HG02981 (cell line): ENCODE measurements at regions not wholly inside any gene's neighbourhood (a gene's known extent, or its start where the extent isn't known, plus 50 kb on each side); places are given as distances from the start of the nearest gene placed in this dataset.

Source experiments
- ATAC-seq: cut with Tn5 transposase; IDR thresholded peaks from one replicate; pipeline ENCODE4 v1.9.1; 2021; ENCODE audit warnings: mild to moderate bottlenecking, moderate library complexity; ENCODE audit not compliant: unreplicated experiment

DNA sequence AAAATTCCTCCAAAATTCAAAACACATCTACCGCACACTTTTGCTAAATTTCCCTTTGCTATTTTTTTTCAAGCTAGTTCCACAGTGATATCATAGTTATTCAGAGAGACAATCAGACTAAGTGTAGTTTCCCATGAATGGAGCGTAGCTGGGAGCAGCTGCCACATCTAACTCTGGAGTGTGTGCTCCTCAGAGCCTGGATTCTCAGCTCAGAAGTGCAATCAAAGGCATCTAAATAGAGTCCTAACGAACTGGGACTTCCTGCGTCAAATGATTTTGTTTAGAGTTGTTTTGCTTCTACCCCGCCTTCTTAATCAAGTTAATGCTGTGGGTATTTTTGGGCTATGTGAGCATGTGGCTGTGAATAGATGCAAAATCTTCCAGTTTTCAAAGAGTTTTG lies 160.3 kb downstream of the TMEM18 start:
- ATAC-seq = no peak

DNA sequence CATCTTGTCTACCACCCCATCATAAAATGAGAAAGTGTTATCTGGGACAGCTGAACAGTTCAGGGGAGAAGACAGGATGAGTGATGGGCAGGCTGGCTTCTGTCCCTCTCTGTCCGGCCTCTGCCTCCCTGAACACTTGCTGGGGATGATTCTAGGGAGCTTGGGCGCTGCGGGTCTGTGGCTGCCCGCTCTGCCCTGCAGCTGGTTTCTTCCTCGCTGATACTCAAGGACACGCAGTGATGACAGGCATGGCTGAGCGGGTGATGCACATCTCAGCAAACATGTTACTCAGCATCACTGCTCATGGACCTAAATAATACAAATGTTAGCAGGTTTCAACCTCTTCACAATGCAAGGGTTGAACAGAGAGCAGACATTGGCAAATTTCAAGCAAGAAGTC lies 161.1 kb downstream of the TMEM18 start:
- no peak for ATAC-seq

DNA sequence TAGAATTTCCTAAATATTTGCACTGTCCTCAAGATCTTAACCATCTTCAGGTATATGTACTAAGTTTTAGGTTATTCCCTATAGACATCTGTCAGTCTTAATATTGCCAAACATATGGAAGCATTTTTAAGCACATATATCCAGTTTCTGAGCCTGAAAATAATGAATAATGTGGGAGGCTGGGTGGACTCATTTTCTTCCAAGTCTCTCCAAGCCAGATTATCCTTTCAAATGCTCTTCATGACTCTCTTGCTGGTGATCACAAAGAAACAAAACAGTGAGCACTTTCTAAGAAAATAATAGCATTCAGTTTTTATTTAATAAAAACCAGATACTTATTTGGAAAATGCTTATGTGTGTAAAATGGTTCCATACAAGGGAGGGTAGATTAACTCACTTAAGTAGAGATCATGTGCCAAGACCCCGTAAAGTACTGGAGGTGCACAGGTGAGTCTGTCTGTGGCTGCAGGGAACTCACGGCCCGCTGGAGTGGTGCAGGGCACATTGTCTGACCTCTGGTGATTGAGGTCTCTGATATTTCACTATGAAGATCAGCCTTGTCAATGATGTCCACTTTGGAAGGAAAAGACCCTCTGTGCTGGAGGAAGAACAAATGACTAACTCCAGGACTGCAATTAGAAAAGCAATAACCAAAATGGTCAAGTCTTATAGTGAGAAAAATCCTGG lies 161.6 kb downstream of the TMEM18 start:
- ATAC-seq = no peak

DNA sequence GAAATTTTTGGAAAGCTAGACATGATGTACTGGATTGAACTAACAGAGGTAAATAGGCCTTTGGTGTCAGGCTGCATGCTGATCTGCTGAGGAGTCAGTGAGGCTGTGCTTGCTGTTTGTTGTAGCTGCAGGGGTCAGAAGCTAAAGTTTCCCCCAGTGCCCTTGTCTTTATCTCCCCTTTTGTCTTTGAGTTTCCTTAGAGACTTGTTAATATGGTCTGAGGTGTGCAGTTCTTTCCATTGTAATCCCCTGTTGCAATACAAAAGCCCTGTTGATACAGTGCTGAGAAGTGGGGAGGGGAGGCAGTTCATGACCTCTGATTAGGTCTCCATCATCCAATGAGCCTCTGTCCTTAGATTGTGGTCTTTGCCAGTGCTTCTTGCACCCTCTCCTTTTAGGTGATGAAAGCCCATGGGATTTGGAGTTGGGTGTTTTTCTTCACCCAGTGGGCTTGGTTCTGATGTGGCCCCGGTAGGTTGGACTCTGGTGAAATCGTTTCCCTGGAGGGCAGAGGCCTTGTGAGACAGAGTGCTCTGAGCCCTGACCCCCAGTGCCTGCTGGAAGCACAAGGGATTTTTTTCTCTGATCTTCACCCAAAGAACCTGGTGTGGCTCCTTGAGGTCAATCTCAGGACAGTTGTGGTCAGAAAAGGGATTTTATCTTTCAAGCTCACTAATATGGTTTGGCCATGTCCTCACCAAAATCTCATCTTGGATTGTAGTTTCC lies 163.1 kb downstream of the TMEM18 start:
- ATAC-seq = no peak

DNA sequence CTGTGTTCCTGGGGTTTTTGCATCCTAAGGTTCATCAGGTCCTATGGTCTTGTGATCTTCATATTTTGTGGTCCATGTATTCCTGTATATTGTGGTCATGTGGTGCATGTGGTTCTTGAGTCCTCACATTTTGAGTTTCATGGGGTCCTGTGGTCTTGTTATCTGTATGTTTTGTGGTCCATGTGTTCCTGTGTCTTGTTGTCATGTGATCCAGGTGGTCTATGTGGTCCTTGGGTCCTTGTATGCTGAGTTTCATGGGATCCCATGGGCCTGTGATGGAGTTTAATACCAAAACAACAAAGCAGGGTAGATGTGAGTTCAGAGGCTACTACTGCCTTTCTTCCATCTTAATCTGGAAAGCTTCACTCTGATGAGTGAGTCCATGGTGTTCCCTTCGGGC lies 166.4 kb downstream of the TMEM18 start:
- ATAC-seq = no peak

DNA sequence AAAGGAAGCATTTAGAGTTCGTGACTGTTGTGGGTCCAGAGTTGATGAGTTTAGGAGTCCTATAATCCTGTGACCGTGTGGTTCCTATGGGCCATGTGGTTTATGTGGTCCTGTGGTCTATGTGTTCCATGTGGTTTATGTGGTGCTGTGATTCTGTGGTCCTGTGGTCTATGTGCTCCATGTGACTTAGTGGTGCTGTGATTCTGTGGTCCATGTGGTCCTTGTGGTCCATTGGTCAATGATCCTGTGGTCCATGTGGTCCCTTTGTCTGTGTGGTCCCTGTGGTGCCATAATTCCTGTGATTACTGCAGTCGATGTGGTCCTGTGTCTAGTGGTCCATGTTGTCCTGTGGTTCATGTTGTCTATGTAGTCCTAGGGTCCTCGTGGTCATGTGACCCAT lies 167.3 kb downstream of the TMEM18 start:
- ATAC-seq = no peak

DNA sequence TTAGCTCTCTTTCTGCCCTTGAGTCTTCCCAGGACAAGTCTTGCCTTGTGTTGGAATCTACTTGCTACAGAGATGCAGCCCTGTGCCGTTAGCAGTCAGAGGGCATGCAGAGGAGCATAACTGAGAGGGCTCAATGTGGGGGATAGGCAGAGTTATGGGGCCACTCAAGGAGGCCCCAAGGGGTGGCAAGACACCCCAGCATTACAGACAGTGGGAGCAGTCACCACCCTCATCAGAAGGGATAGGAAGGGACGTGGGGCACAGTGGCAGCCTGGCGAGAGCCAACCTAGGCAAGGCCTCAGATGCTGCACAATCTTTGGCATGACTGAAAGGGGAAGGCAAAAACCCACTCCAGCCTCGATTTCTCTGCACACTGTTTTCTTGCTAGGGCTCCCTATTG lies 169.1 kb downstream of the TMEM18 start:
- no peak for ATAC-seq

DNA sequence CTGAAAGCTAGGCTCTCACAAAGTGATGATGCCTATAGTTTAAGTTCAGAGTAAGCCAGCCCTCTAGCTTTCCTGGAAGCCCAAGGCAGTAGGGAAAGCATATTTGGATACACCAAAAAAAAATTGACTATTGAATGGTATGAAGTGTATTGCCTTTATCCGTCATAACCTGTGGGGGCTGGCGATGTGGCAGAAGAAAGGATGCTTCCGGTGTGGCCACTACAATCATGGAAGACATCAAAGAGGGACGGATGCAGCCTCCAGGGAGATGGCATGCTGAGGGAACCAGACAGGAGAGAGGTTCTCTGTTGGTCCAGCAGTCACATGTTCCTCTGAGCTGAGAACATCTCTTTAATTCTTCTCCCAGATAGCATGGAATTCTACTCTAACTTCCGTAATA lies 170.3 kb downstream of the TMEM18 start:
- no peak for ATAC-seq

DNA sequence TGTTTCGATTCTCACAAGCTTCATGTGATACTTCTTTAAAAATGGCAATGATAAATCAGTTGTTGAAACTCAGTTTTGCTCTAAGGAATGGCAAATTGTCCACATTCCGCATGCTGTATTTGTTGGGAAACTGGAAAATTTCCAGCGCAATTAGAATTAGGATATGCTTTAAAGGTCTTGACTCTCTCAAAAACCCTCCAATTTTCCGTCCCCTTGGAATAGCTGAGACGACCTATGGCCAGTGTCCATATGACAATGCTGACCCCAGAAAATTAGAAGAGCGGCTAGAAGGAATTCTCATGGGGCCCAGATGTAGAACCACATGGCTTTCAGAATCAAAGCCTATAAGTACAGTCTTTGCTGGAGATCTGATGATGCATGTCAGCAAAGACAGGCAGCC lies 170.8 kb downstream of the TMEM18 start:
- no peak for ATAC-seq

DNA sequence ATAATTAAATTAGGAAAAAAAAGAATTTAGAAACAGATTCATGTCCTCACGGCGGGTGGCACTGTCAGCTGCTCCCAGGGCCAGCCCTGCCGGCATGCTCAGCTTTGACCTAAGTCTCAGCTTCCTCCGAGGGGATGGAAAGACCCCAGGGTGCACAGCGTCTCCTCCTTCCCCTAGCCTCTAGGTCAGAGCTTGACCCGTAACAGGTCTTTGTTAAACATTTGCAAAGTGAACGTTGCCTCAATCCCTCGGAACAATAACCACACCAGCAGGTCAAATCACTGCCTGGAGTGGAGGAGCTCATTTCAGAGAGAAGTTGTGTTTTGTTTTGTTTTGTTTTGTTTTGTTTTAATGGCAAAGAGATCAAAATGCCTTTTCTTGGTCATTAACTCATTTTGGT lies 171.3 kb downstream of the TMEM18 start:
- no peak for ATAC-seq

DNA sequence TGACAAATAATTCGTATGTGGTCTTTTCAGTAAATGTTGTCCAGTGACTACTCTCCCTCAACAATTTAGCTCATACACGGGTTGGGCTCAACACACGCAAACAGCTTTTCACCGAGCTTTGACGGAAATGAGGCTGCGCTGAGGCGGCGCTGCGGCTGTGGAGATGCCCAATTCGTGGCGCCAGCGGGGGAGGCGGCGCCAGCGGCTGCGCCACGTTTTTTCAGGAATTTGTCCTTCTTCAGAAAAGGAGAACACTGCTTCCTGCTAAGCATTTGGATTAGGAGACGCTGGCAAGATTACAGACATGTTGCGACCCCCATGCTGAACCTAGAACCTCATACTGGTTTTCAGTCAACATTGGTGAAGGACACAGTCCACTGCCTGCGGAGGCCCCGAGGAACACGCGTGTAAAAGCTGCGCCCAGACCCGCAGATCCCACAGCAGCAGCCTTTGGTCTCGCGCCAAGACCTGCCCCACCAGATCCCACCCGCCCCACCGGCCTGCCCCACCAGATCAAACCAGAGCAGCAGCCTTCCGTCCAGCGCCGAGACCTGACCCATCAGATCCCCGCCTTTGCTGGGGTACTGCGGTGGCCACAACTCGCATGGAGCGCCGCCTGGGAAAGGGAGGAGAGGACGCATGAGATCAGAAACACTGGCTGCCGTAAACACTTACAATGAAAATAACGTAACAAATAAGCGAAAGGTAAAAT lies 173.8 kb downstream of the TMEM18 start:
- ATAC-seq = no peak

DNA sequence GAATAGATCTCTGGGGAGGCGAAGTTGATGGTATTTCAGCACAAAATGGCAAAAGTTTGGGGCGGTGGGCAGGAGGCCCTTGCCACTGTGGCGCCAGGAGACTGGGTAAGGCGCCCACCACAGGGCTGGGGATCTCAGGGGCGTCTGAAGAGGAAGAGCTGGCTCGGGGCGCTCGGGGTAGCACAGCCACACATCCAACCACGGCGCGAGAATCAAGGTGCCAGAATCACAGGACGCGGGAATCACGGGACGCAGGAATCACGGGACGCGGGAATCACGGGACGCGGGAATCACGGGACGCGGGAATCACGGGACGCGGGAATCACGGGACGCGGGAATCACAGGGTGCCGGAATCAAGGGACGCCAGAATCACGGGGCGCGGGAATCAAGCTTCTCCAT lies 174.4 kb downstream of the TMEM18 start:
- no peak for ATAC-seq

DNA sequence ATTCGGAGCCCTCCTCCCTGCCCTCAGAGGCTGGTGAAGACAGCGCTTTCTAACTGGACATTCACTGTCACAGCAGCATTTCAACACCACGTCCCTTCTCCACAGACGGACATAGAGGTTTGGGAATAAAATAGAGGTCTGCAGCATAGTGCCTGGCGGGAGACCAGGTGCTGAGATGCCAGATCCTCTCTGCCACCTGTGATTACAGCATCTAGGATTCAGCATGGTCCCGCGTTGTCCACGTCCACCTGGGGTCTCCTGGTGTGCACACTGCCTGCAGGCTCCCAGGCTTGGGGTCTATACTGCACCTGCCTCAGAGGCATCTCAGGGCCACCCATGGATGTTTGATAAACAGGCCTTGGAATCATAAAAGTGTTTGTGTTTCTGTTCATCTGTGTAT lies 175.5 kb downstream of the TMEM18 start:
- no peak for ATAC-seq

DNA sequence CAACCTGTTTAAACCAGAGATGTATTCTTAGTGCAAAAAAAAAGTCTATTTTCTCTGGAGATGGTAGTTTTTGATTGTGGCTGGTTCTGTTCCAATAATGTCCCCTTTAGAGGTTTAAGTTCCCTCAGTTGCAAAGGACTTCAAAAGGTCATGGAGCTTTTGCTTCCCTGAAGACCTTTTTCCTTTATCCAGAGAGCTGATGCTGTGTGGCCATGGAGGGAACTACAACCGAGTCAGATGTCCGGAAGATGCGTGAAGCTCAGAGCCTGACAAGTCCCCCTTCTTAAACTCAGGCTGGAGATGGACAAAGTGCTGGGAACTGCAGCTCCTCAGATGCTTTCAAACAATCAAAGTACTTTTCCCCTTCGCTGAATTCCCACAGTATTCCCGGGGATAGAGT lies 176.1 kb downstream of the TMEM18 start:
- no peak for ATAC-seq

DNA sequence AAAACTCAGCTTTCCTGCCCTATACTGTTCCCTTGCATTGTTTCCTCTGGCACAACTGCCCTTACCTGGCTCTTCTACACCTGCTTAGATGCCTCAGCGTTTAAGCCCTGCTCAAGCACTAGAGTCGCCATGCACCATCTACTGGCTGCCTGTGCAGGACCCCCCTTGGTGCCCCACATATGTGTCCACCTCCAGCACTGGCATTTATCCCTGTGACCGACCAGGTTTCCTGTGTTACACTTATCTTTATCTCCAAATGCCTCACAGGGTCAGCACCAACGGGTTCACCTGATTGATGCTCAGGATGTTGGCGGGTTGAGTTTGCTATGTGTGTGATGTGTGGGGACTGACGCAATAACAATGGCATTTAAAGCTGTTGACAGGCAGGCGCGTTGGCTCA lies 177.5 kb downstream of the TMEM18 start:
- no peak for ATAC-seq

DNA sequence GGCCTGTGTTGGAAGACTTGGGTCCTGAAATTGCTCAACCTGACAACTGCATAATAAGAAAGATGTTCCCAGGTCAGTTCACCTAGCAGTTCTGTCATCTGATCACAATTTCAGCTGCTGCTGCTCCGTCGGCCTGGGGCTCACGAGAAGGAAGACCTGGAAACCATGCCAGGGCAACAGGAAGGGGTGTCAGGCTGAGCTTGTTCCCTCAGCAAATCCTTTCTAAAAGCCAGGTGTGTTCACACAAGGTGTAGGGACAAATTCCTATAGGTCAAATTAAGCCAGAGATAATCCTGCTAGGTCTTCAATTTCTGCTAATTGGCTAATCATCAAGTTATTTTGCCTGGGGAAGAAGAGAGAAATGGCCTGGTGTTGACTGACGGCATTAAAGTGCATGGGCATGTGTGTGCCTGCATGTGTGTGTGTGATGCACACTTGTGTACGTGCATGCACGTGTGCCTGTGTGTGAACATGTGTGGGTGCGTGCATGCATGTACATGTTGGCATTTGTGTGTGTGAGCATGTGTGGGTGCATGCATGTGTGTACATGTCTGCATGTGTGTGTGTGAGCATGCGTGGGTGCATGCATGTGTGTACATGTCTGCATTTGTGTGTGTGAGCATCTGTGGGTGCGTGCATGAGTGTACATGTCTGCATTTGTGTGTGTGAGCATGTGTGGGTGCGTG lies 178.6 kb downstream of the TMEM18 start:
- ATAC-seq = no peak

DNA sequence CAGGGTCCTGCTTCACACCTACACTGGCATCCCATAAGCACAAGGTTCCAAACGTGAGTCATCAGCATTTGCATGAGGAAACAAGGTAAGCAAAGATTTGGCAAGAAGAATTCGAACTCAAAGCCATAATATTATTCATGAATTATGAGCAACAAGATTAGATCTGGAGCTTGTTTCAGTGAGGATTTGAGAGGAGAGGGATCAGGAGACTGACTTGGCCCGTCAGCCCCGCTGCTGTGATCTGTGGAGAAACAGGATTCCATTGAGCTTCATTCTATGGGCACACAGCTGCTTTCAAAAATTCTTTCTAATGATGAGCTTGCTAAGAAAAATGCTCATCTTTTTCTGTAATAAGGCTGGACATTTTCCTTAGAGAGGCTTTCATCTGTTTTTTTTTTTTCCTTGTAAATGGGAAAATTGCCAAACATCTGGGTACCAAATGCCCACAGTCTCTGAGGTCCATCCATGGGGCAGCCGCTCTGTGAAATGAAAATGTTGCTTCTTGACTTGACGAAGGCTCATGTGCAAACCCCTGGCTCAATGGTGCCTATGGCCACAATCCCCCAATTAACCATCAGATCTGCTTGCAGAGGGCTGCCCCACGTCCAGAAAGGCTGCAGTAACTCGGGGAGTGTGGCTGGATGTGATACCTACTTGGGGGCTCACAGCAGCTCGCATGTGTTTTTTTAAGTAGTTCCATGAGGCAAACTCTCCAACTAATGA lies 179.3 kb downstream of the TMEM18 start:
- ATAC-seq = no peak

DNA sequence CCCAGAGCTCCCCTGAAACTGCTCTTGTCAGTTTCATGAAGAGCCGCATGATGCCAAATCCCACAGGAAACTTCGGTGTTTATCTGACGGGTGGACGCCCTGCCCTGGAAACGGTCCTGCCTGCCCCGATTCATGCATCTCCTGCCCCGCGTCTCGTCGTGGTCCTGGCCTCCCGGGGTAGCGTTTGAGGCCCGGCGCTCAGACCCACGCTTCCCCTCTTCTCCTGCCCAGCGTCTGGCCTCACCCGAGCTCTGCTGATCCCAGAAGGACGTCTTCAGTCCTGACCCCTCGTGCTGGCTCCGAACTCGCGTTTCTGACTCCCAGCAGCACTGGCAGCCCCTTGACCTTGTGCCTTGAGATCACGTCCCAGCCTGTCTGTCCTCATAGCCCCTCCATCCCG lies 180.5 kb downstream of the TMEM18 start:
- ATAC-seq = no peak

DNA sequence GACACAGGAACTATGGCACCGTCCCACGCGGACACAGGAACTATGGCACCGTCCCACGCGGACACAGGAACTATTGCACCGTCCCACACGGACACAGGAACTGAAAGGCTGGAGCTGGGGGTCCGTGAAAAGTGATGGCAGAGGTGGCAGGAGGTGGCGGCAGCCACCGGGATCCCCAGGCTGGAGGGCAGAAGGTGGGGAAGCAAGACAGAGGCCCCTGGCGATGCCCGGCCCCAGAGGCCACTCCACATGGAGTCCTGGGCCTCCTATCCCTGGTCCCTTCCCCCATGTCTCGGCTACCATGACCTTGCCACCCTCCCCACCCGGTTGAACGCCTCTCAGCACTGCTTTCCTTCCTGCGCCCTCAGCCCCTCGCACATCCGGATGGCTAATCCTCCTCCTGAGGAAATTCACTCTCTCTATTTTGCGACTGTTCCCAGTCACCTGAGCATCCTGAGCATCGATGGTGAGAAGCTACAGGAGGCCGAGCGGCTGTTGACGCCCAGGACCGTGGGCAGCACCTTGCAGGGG lies 181.4 kb downstream of the TMEM18 start:
- ATAC-seq = no peak

DNA sequence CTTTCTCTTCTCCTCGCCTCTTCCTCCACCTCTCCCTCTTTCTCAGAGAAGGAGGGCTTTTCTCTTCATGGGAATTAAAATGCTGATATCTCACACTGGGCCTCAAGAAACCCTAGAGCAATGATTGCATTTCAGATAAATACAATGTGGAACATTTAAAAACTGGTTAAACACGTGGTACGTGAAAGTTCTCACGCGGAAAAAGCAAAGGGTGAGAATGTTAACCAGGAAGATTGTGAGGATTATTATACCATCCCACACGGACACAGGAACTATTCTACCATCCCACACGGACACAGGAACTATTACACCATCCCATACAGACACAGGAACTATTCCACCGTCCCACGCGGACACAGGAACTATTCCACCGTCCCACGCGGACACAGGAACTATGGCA lies 182.4 kb downstream of the TMEM18 start:
- ATAC-seq = no peak

DNA sequence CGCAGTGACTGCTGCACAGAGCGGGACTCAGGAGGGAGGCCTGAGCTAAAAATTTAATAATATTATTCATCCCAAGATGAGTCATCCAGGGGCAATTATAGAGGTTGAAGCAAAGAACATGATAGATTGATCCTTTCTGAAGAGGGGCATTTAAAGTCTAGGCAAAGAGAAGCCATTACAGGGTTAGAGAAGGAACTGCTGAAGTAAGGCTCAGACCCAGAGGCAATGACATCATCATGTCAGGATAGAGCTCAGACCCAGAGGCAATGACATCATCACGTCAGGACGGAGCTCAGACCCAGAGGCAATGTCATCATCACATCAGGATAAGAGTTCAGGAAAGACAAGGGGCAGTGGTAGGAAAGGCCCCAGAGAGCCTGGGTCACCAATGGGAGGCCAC lies 184.0 kb downstream of the TMEM18 start:
- ATAC-seq = no peak
